ENCODE measurements at regions not wholly inside any gene's neighbourhood (a gene's known extent, or its start where the extent isn't known, plus 50 kb on each side); places are given as distances from the start of the nearest gene placed in this dataset.
A peak's percentile ranks its signal among the peaks of the same experiment; 100 is the strongest.
"Not testable (repeated sequence)": the region's sequence is repeated elsewhere in the genome, so short reads cannot be mapped to it uniquely, and the experiment has no call there.

GRCh38 chr5:112534611-112535255, 115.7 kb upstream of the EPB41L4A start:
- no TSS peak for BruUV-seq (replicated peaks)
- Histone ChIP-seq H3K9me3 (ENCODE audit: low read depth, low read length, poor library complexity, severe bottlenecking) (no peaks in the 10 kb centered on the region), H3K4me3 (ENCODE audit: low read depth, low read length, poor library complexity, severe bottlenecking) (no peak overlapping the region), H3K27ac (ENCODE audit: low read depth, low read length, poor library complexity, severe bottlenecking) (no peak overlapping the region), H3K4me1 (ENCODE audit: insufficient read depth, low read length, poor library complexity, severe bottlenecking) (no peaks in the 10 kb centered on the region), H3K36me3 (ENCODE audit: insufficient read depth, low read length, poor library complexity, severe bottlenecking) (no peaks in the 10 kb centered on the region), H3K27me3 (replicated peaks; ENCODE audit: insufficient read depth, low read depth, low read length, poor library complexity) (no peaks in the 10 kb centered on the region)
- ChIA-PET POLR2A (ENCODE audit: low non-redundant PET) (no interaction called here), CTCF (no interaction called here)
- DNase-seq (ENCODE audit: low spot score): no peak
- intact Hi-C loops (cut with micrococcal nuclease; ENCODE audit: unreplicated experiment): no loop called here
- TF ChIP-seq CTCF (conservative IDR thresholded peaks at IDR 0.05; ENCODE audit: low read depth, low read length): no peak
- TF ChIP-seq EZH2 (IDR thresholded peaks at IDR 0.05; ENCODE audit: borderline replicate concordance, low read depth, low read length, poor library complexity, severe bottlenecking): no peak

- intact Hi-C loops (cut with micrococcal nuclease; ENCODE audit: unreplicated experiment): no loop called here
- no peak for TF ChIP-seq CTCF (conservative IDR thresholded peaks at IDR 0.05; ENCODE audit: low read depth, low read length)
- no peak for TF ChIP-seq EZH2 (IDR thresholded peaks at IDR 0.05; ENCODE audit: borderline replicate concordance, low read depth, low read length, poor library complexity, severe bottlenecking)
- H3K36me3 ChIP-seq (ENCODE audit: insufficient read depth, low read length, poor library complexity, severe bottlenecking): no peaks in the 10 kb centered on the region
- no peak for DNase-seq (ENCODE audit: low spot score)
- ChIA-PET POLR2A (ENCODE audit: low non-redundant PET) (no interaction called here), CTCF (no interaction called here)
- no peaks in the 10 kb centered on the region for H3K4me1 ChIP-seq (ENCODE audit: insufficient read depth, low read length, poor library complexity, severe bottlenecking)
- H3K9me3 ChIP-seq (ENCODE audit: low read depth, low read length, poor library complexity, severe bottlenecking): no peaks in the 10 kb centered on the region
- no TSS peak for BruUV-seq (replicated peaks)
- H3K4me3 ChIP-seq (ENCODE audit: low read depth, low read length, poor library complexity, severe bottlenecking): no peak overlapping the region
- no peaks in the 10 kb centered on the region for H3K27me3 ChIP-seq (replicated peaks; ENCODE audit: insufficient read depth, low read depth, low read length, poor library complexity)
- no peak overlapping the region for H3K27ac ChIP-seq (ENCODE audit: low read depth, low read length, poor library complexity, severe bottlenecking)
These were observed 116.3 kb upstream of the EPB41L4A start for GRCh38 chr5:112535356-112535755.

GRCh38 chr5:112544558-112544957, 125.5 kb upstream of the EPB41L4A start:
- H3K36me3 ChIP-seq (ENCODE audit: insufficient read depth, low read length, poor library complexity, severe bottlenecking); H3K4me1 ChIP-seq (ENCODE audit: insufficient read depth, low read length, poor library complexity, severe bottlenecking); H3K27ac ChIP-seq (ENCODE audit: low read depth, low read length, poor library complexity, severe bottlenecking); CTCF ChIA-PET; intact Hi-C loops (cut with micrococcal nuclease; ENCODE audit: unreplicated experiment); DNase-seq (ENCODE audit: low spot score); H3K9me3 ChIP-seq (ENCODE audit: low read depth, low read length, poor library complexity, severe bottlenecking); BruUV-seq (replicated peaks); H3K4me3 ChIP-seq (ENCODE audit: low read depth, low read length, poor library complexity, severe bottlenecking); H3K27me3 ChIP-seq (replicated peaks; ENCODE audit: insufficient read depth, low read depth, low read length, poor library complexity); POLR2A ChIA-PET (ENCODE audit: low non-redundant PET): not testable (repeated sequence)

DNA sequence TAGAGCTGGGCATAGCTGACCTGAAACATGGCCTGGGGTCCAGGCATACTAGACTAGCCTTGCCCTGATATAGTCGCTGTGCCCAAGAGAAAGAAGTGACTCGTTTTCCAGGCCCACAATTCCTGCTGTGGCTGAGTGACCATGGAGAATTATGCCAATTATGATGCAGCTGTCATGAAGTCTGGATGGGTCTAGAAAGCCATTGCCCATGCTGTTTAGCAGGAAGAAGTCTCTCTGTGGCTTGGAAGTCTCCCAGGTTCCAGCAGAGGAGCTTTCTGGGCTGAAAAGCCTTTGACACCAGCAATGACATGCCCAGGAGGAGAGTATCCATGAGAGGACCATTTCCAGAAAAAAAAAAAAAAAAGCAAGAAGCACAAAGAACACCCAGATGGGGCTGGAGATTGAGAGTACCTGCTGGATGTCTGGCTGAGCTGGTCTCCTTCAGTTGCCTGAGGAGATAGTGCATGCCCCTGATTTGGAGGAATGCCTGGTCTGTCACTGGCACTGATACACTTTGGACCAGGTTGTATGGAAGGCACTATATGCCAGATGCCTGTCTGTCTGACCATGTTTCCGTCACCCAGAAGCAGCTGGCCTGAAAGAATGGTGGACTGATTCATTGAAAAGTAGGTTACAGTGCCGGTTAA, 128.0 kb upstream of the EPB41L4A start:
- Histone ChIP-seq H3K9me3 (ENCODE audit: low read depth, low read length, poor library complexity, severe bottlenecking) (no peaks in the 10 kb centered on the region), H3K27ac (ENCODE audit: low read depth, low read length, poor library complexity, severe bottlenecking) (no peak overlapping the region), H3K4me1 (ENCODE audit: insufficient read depth, low read length, poor library complexity, severe bottlenecking) (no peaks in the 10 kb centered on the region), H3K27me3 (replicated peaks; ENCODE audit: insufficient read depth, low read depth, low read length, poor library complexity) (no peaks in the 10 kb centered on the region), H3K4me3 (ENCODE audit: low read depth, low read length, poor library complexity, severe bottlenecking) (no peak overlapping the region), H3K36me3 (ENCODE audit: insufficient read depth, low read length, poor library complexity, severe bottlenecking) (no peaks in the 10 kb centered on the region)
- peak; percentile 7 for DNase-seq (ENCODE audit: low spot score)
- no peak for TF ChIP-seq CTCF (conservative IDR thresholded peaks at IDR 0.05; ENCODE audit: low read depth, low read length)
- no peak for TF ChIP-seq EZH2 (IDR thresholded peaks at IDR 0.05; ENCODE audit: borderline replicate concordance, low read depth, low read length, poor library complexity, severe bottlenecking)
- POLR2A ChIA-PET (ENCODE audit: low non-redundant PET): no interaction called here
- intact Hi-C loops (cut with micrococcal nuclease; ENCODE audit: unreplicated experiment): no loop called here
- no TSS peak for BruUV-seq (replicated peaks)
- CTCF ChIA-PET: no interaction called here

All from A673 (cell line).